ENCODE measurements at regions not wholly inside any gene's neighbourhood (a gene's known extent, or its start where the extent isn't known, plus 50 kb on each side); places are given as distances from the start of the nearest gene placed in this dataset.

DNA sequence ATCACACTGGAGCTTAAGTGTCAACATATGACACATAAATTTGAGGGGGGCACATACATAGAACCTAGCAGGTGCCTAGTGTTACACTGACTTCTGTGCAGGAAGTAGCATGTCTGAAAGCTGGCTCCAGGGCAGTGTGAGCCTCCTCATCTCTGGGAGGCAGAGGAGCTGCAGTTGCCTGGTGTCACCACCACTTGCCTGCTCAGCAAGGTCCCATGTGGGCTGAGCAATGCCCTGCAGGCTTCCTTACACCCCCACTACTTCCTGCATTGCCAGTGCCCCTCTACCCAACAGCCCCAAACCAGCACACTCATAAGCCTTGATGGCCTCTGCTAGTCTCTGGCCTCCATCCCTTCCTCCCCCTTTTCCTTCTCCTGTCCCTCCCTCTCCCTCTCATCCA, 165.8 kb downstream of the BUD13 start:
- TF ChIP-seq POLR2AphosphoS5 (IDR thresholded peaks at IDR 0.05; ENCODE audit: low read depth, low read length) (no peak), REST (IDR thresholded peaks at IDR 0.05; ENCODE audit: insufficient read depth in 1 of 2, low read depth in 2 of 2, low read length in 1 of 2) (no peak), CTCF (IDR thresholded peaks at IDR 0.05) (no peak)
